Hematopoietic multipotent progenitor cell treated with erythropoietin and hydrocortisone succinate and interleukin-3 and kit ligand, for 6 days (in vitro differentiated cells): ENCODE measurements at regions not wholly inside any gene's neighbourhood (a gene's known extent, or its start where the extent isn't known, plus 50 kb on each side); places are given as distances from the start of the nearest gene placed in this dataset.
A peak's percentile ranks its signal among the peaks of the same experiment; 100 is the strongest.
"Not testable (repeated sequence)": the region's sequence is repeated elsewhere in the genome, so short reads cannot be mapped to it uniquely, and the experiment has no call there.

Source experiments
- DNase-seq: peaks from one replicate; pipeline ENCODE4 v3.0.0-alpha.2; 2015

DNA sequence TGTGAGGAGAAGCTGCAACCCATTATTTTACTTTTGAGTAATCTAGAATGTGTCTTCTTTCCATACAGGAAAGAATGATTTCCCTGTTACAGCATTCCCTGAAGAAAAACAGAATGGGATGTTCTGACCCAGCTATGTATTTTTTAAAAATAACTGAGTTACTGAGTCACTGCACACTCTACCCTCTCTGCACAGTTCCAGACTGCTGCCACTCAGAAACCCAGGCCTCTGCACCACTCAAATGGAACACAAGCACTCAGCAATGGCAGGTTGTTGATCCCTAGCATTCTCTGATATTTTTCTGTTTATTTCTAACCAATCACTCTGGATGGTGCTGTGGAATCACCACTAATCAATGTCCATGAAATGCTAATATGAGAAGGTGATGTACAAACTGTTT is 1300.0 kb upstream of the FAM98A start:
- DNase-seq: no peak

DNA sequence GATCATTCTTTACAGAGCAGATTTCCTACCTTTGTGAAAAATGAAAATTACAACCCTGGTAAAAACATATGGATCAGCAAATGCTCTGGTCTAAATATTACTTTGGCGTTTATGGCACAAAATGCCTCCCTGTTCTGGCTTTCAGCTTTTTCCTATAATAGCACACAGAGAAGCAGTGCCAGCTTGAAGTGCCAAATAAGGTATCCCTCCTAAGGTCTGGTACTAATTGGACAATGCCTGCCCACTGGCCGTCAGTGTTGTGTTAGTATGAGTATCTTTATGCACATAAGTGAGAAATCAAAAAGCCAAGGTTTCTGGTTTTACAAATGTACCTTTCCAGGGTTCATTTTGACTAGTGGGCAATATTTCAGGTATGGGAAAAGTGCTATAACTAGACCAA is 1293.7 kb upstream of the FAM98A start:
- no peak for DNase-seq

DNA sequence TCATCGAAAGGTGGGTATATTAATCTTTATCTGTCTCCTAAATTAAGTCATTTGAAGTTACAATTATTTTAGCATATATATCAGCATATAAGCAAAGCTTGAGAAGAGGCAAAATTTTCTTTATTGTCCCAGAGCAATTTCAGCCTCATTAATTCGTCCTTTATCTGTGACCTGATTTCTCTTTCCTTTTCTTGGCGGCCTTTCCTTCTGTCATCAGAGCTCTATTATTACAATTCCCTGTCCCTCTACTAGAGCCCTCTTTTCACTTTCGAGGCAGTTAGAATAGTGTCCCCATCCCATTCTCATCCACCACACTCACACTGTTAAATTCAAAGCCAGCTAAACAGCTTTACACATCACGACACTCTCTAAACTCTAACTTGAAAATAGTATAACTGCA is 1293.2 kb upstream of the FAM98A start:
- no peak for DNase-seq

DNA sequence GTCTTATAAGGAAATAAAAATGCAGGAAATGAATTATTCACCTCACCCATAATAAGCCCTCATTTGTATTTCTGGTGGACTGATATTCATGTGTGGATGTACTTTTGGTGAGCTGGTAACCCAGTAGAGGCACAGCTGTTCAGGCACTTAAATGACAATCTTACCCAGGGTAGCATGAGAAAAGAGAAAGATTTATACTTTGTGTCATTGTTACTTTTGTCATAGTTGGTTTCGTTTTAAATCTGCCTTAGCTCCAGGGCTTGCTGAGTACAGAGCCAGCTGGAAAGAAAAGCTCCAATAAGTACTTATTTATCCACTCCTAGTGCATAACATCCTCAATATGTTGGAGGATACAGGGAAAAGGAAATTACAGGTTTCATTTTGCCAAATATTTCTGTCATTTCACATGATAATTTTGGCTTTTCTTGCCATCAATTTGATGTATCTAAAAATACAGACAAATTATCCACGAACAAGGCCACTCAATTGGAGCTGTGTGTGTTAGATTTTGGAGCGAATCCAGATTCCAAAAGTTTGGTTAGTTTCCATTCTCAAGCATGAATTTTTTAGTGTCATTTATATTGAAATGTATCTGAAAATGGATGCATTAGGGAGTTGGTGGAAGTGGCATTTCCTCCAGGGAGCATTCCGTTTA is 1276.1 kb upstream of the FAM98A start:
- DNase-seq: no peak

DNA sequence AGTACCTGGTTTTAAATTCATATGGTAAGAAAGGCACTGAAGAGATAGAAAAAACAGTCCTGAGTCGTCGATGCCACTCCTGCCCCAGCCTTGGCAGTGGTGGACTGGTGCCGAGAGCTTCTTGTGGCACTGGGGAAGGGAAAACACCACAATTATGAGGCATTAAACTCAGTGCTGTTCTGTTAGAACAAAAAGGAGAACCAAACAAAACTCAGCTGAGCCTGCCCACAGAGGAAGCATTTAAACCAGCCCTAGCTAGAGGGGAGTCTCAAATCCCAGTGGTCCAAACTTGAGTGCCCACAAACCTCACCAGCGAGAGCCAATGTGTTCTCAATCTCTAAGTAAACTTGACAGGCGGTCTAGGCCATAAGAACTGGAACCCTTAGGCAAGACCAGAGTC is 1254.5 kb upstream of the FAM98A start:
- DNase-seq: no peak

DNA sequence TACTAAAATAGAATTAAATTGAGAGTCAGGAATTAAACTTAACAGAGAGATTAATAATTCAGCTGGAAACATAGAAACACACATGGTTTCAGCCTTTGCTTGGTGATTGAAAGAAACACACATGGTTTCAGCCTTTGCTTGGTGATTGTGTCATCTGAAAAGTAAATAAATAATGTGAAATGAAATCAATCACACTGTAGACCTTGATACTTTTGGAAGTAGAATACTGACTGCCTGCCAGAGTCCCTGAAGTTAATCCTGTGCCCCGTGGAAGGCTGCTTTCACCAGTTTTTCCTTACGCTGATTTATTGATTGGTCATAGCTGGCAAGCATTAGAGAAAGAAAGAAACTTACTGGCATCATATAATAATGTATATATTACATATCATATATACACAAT is 1252.7 kb upstream of the FAM98A start:
- no peak for DNase-seq

DNA sequence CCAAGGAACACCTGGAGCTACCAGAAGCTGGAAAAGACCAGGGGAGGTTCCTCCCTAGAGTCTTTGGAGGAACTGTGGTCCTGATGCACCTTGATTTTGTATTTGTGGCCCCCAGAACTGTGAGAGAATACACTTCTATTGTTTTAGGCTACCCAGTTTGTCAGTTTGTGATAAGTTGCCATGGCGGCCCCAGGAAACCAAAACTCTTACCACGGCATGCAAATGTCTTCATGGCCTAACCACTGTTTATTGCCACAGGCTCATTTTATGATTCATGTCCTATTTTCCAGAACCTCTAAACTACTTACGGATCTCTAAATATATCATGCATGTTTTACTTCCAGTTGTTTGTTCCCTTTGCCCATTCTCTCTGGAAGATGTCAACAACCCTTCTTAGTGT is 1250.7 kb upstream of the FAM98A start:
- no peak for DNase-seq

DNA sequence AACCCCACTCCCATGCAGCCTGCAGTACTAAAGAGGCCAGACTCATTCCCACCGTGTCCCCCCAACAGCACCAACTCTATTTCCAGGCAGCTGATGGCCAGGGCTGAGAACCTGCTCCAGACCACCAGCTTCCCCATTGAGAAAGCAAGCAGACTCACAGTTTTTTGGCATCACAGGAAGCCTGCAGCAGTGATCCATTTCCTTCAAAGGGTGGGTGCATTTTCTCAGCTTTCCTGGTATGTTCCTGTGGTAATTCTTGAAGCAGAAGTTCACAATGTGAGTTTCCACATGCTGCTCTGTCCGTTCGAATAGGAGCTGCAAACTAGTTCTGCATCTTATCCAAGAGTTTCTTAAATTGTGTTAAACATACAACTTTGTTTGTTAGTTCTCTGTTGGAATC is 1249.6 kb upstream of the FAM98A start:
- DNase-seq: peak; percentile 19

DNA sequence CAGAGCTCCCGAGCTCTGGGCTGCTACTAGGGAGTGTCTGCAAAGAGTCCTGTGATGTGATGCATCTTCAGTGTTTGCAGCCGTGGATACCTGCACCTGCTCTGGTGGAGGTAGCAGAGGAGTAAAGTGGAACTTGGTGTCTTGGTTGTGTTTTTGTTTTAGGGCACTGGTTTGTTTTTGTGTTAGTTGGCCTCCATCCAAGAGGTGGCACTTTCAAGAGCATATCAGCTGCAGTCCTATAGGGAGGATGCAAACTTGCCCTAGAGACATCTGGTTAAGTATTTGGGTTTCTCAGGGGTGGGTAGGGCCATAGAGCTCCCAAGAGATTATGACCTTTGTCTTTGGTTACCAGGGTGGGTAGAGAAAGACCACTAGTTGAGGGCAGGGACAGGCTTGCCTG is 1249.0 kb upstream of the FAM98A start:
- no peak for DNase-seq

DNA sequence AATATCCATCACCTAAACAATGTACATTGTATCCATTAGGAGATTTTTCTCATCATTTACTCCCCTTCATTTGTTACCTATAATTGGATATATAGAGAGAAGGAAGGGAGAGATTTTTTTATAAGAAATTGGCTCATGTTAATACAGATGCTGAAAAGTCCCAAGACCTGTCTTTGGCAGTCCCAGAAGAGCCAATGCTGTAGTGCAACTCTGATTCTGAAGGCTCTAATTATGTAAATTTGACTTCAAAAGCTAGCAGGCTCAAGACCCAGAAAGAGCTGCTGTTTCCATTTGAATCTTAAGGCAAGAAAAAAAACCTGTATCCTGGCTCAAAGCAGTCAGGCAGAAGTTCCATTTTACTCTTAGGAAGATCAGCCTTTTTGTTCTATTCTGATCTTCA is 1245.5 kb upstream of the FAM98A start:
- no peak for DNase-seq

DNA sequence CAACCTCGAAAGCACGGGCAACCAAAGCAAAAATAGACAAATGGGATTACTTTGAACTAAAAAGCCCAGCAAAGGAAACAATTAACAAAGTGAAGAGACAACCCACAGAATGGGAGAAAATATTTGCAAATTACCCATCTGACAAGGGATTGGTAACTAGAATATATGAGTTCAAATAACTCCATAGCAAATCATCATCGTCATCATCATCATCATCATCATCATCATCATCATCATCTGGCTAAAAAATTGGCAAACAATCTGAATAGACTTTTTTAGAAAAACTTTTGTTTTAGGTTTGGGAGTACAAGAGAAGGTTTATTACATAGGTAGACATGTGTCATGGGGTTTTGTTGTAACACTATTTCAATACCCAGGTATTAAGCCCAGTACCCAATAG is 1239.3 kb upstream of the FAM98A start:
- DNase-seq: no peak

DNA sequence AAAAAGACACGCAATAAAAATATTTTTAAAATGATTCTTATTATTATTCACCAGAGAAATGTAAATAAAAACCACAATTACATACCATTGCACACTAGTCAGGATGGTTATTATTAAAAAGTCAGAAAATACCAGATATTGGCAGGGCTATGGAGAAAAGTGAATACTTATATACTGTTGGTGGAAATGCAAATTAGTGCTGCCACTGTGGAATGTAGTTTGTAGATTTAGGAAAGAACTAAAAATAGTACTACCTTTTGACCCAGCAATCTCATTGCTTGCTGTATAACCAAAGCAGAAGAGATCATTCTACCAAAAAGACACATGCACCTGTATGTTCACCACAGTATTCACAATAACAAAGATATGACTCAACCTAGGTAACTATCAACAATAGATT is 1237.3 kb upstream of the FAM98A start:
- no peak for DNase-seq

DNA sequence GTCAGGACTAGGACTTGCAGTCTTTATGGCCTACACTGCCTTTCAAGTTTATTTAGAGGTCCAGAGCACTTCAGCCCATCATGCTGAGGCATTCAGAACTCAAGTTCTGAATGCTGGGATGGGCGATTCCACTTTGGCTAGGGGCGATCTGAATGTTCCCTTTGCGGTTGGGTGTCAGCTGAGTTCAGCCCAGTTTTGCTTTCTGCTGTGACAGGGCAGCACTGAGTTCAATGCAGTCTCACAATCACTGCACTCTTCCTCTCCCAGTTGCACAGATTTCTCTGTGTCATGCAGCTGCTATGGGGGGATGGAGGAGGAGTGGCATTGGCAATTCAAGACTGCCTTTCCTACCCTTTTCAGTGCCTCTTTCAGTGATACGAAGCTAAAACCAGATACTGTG is 1232.0 kb upstream of the FAM98A start:
- DNase-seq: no peak

DNA sequence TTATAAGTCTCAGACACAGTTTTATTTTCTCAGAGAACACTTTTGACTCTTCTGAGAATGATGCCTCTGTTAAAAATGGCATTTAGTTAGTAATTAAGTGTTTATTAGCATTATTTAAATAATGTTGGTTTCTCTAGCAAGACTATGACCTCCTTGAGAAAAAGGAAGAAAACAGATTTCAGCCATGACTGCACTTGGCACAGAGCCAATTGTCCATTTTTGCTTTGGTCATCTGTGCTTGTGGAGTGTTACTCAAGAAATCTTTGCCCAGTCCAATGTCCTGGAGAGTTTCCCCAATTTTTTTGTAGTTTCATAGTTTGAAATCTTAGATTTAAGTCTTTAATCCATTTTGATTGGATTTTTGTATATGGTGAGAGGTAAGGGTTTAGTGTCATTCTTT is 1229.4 kb upstream of the FAM98A start:
- no peak for DNase-seq

DNA sequence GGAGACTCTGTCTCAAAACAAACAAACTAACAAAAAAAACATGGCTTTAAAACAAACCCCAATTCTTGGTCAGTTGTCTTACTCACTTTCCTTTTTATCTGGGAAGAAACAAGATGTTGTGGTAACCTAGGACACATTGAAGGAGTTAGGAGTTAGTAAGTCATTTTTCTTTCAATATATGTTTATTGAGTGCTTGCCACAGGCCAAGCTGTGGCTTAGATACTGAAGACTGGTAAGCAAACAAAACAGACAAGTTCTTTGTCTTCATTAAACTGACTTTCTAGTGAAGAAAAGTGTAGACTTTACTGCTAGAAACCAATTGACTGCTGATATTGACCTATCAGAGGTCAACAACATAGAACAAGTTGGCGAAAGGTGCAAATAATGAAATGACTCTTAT is 1228.3 kb upstream of the FAM98A start:
- DNase-seq: no peak

DNA sequence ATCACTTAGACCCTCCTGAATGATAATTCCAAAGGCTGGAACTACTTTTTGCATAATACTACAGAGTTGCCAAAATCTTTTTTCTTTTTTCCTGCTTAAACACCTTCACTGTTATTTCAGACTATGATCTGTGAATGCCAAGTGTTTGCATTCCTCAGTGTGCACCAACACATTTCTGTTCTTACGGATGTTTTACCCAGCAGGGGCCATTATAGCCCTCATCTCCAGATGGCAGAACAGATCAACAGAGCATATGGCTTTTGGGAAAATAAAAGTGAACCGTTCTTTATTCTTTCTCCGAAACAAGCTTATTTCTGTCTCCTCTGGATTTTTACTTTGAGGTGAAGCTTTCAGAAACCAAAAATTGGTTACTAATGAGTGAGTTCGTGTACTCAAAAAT is 1226.6 kb upstream of the FAM98A start:
- DNase-seq: no peak

DNA sequence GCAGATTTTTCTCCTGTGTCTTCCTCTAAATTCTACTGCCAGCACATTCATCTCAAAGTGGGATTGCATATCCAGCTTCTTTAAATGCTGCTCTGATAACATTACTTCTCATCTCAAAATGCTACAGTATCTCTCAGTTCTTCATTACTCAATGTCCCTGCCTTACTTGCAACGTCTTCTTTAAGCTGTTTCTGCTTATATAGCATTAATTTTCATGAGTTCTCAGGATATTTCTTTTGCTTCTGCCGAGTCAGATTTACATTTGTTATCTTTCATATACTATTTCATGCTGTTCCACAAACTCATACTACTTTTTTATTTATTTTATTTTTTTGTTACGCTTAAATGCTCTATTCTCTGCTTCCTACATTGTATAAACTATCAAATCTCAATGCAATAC is 1223.5 kb upstream of the FAM98A start:
- no peak for DNase-seq

DNA sequence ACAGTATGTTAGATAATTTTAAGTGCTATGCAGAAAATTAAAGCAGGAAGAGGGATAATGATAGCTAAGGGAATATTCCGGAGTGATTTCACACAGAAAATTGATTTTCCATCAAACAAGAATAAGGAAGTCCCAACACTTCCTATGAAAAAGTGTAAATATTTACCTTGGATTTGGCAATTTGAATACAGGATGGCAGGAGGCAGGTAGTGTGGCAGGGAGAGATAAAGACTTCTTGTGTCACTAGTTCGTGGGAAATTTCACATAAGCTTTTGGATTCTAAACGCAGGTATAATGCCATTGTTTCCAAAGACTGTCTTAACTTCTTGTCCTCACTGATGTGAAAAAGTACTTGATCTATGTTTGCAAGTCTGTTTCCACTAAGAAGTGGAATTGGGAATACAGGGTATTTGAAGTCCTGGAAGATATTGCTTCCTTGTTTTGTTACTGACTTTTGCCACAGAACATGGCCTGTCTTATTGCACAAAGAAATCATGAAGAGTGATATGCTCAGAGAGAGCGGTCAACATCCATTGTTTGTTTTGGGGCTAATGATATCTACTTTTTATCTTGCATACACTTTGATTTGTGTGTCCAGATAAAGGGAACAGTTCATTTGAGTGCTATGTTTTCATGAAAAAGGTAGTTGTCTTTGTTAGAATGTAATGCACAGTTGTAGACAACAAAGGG is 1216.1 kb upstream of the FAM98A start:
- DNase-seq: no peak

DNA sequence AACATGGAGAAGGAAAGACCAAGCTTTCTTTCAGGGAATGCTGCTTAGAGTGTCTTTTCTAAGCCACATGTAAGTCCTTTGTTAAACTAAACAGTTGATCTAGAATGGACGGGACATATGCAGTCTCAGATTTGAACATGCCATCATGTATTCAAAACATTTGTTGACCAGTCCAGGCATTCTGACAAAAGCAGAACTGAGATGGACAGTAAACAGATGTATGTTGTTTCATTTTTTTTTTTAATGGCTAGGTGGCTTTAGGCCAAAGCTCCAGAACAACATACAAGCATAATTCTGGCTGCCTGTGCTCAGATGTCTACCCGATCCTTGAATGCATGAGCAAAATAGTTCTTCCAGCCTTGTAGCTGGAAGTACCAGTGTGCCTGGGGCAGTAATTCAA is 1211.4 kb upstream of the FAM98A start:
- DNase-seq: no peak

DNA sequence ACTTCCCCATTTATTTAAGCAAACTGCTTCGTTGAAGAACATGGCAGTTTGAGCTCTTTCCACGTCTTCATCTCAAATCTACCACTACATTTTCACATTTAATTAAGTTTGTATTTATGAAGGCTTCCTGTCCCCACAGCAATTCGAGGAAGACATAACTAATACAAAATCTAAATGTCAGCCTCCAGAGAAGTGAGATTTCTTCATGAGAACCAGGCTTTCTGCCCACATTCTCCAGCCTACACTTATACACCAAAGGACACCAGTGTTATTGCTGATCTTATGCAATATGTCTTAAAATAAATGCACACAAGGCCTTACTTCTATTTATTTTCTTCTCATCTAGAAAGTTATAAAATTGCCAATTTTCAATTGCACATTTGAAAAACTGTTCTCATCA is 1209.3 kb upstream of the FAM98A start:
- DNase-seq: no peak

DNA sequence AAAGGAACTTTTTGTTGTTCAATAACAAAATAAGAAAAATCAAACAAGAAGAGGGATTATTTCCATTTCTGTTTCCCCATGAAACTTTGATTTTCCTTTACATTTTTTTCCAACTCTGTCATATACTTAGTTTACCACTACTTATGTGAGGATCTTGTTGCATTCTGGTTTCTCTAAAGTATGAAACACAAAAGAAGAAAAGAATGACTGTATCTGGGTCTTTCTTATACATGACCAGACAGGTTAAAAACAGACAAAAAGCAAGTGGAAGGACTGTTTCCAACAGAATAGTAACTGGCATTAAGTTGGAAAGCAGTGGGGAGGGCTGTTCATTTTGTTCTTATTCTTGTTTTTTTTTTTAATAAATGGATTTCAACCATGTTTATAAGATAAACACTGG is 1207.8 kb upstream of the FAM98A start:
- DNase-seq: no peak

DNA sequence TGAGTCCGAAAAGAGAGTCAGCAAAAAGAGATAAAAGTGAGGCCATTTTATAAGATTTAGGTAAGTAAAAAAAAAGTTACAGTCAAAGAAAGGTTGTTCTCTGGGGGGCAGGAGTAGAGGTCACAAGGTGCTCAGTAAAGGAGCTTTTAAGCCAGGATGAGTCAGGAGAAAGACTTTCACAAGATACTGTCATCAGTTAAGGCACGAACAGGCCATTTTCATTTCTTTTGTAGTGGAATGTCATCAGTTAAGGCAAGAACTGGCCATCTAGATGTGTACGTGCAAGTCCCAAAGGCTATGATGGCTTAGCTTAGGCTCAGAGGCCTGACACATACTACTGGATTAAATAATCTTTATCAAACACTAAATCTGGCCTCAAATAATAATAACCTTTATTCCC is 1207.3 kb upstream of the FAM98A start:
- DNase-seq: no peak

DNA sequence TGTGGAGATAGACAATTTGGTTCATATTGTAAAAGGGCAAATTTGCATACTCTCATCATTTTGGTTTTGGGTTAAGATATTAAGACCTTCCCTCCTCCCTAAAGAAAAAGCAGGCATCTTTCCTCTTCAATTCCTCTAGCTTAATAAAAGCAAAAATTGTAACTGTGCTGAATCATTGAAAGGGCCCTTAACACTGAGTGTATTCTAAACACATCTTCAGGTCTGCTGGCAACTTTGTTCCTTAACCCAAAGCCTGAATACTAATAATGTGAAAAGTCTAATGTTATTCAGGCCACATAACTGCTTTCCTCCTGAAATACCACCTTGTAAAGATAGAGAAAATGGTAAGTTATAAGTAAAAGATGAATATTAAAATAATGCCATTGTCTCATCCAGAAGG is 1200.5 kb upstream of the FAM98A start:
- no peak for DNase-seq

DNA sequence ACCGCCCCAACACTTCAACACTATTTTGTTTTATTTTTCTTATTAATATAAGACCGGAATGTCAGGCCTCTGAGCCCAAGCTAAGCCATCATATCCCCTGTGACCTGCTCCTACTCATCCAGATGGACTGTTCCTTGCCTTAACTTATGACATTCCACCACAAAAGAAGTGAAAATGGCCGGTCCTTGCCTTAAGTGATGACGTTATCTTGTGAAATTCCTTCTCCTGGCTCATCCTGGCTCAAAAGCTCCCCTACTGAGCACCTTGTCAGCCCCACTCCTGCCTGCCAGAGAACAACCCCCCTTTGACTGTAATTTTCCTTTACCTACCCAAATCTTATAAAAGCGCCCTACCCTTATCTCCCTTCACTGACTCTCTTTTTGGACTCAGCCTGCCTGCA is 1196.5 kb upstream of the FAM98A start:
- not testable (repeated sequence) for DNase-seq

DNA sequence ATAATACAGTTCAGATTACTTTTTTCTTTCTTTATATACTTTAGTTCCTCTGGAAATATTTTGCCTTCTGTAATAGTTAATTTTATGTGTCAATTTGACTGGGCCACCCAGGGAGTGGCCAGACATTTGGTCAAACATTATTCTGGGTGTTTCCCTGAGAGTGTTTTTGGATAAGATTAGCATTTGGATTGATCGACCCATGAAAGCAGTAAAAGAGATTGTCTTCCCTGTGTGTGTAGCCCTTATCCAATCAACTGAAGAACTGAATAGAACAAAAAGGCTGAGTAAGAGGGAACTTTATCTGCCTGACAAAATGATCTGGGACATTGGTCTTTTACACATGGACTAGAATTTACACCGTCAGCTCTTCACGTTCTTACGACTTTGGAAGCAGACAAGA is 1190.1 kb upstream of the FAM98A start:
- DNase-seq: no peak
